T-helper 22 cell (primary cell): ENCODE measurements at regions not wholly inside any gene's neighbourhood (a gene's known extent, or its start where the extent isn't known, plus 50 kb on each side); places are given as distances from the start of the nearest gene placed in this dataset.
"Not testable (repeated sequence)": the region's sequence is repeated elsewhere in the genome, so short reads cannot be mapped to it uniquely, and the experiment has no call there.

ENCODE experiments used
- DNase-seq: peaks from one replicate; pipeline ENCODE4 v3.0.0-alpha.2; 2020; ENCODE audit warnings: low read depth

- no peak for DNase-seq
Observed at GRCh38 chr12:127043731-127044130, 1223.2 kb upstream of the TMEM132C start.

- no peak for DNase-seq
Observed at GRCh38 chr12:127044836-127045235, 1222.1 kb upstream of the TMEM132C start.

GRCh38 chr12:127046467-127046866, 1220.5 kb upstream of the TMEM132C start:
- no peak for DNase-seq

- DNase-seq, result no peak
Observed at GRCh38 chr12:127048057-127048456, 1218.9 kb upstream of the TMEM132C start.

GRCh38 chr12:127048525-127048924, 1218.4 kb upstream of the TMEM132C start:
- DNase-seq, result not testable (repeated sequence)

GRCh38 chr12:127051139-127051538, 1215.8 kb upstream of the TMEM132C start:
- no peak for DNase-seq

- no peak for DNase-seq
Observed at GRCh38 chr12:127052511-127053232, 1214.3 kb upstream of the TMEM132C start.

- DNase-seq, result no peak
Observed at GRCh38 chr12:127054531-127054930, 1212.4 kb upstream of the TMEM132C start.

GRCh38 chr12:127060310-127060847, 1206.6 kb upstream of the TMEM132C start:
- DNase-seq, result no peak

GRCh38 chr12:127060933-127061332, 1206.0 kb upstream of the TMEM132C start:
- DNase-seq, result no peak

GRCh38 chr12:127063339-127064072, 1203.5 kb upstream of the TMEM132C start:
- no peak for DNase-seq

GRCh38 chr12:127064207-127064606, 1202.8 kb upstream of the TMEM132C start:
- DNase-seq, result no peak

GRCh38 chr12:127065595-127065994, 1201.4 kb upstream of the TMEM132C start:
- no peak for DNase-seq

GRCh38 chr12:127070515-127071157, 1196.3 kb upstream of the TMEM132C start:
- no peak for DNase-seq

GRCh38 chr12:127074161-127074560, 1192.8 kb upstream of the TMEM132C start:
- DNase-seq, result no peak

GRCh38 chr12:127075981-127076380, 1191.0 kb upstream of the TMEM132C start:
- no peak for DNase-seq

GRCh38 chr12:127077262-127078045, 1189.5 kb upstream of the TMEM132C start:
- no peak for DNase-seq

GRCh38 chr12:127078577-127079350, 1188.2 kb upstream of the TMEM132C start:
- DNase-seq, result no peak

- DNase-seq, result no peak
Observed at GRCh38 chr12:127079636-127080035, 1187.3 kb upstream of the TMEM132C start.

GRCh38 chr12:127081058-127081457, 1185.9 kb upstream of the TMEM132C start:
- no peak for DNase-seq
